ENCODE measurements at regions not wholly inside any gene's neighbourhood (a gene's known extent, or its start where the extent isn't known, plus 50 kb on each side); places are given as distances from the start of the nearest gene placed in this dataset.
A peak's percentile ranks its signal among the peaks of the same experiment; 100 is the strongest.

DNA sequence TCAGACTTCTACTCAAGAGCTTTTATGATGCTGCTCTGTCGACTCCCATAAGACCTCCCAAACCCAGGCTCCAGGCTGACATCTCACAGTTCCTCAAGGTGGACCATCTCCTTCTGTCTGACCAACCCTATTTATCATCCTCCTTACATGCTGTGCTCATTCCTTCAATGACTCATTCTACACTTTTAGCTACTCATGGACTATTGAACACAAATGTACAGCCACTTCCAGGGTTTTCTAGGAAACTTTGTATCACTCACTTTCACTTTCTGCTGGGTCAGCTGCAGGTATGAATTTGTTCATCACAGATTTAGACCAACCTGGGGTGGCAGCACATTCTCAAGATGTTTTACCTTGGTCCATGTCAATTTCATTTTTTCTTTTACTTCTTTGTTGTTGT lies 162.4 kb upstream of the FAM20A start:
- H3K4me2 ChIP-seq, result no peak overlapping the region
- no peak overlapping the region for H3K4me3 ChIP-seq (IDR thresholded peaks at IDR 0.05; ENCODE audit: insufficient read depth, low read depth, low read length)
- peaks cover 14% of the 10 kb centered on the region for H3K4me1 ChIP-seq (ENCODE audit: low read depth, poor library complexity, severe bottlenecking)
- H3K79me2 ChIP-seq (ENCODE audit: insufficient read depth, low read depth), result no peaks in the 10 kb centered on the region
- H3K27me3 ChIP-seq (ENCODE audit: insufficient read depth, low read depth), result no peaks in the 10 kb centered on the region
- no peaks in the 10 kb centered on the region for H3K36me3 ChIP-seq (ENCODE audit: insufficient read depth)
- no peak overlapping the region for H3K9ac ChIP-seq
- no peaks in the 10 kb centered on the region for H4K20me1 ChIP-seq (ENCODE audit: insufficient read depth)
- no peak overlapping the region for H2AFZ ChIP-seq (ENCODE audit: low read depth)
- H3K27ac ChIP-seq, result no peak overlapping the region
- TF ChIP-seq, protein P1, sequence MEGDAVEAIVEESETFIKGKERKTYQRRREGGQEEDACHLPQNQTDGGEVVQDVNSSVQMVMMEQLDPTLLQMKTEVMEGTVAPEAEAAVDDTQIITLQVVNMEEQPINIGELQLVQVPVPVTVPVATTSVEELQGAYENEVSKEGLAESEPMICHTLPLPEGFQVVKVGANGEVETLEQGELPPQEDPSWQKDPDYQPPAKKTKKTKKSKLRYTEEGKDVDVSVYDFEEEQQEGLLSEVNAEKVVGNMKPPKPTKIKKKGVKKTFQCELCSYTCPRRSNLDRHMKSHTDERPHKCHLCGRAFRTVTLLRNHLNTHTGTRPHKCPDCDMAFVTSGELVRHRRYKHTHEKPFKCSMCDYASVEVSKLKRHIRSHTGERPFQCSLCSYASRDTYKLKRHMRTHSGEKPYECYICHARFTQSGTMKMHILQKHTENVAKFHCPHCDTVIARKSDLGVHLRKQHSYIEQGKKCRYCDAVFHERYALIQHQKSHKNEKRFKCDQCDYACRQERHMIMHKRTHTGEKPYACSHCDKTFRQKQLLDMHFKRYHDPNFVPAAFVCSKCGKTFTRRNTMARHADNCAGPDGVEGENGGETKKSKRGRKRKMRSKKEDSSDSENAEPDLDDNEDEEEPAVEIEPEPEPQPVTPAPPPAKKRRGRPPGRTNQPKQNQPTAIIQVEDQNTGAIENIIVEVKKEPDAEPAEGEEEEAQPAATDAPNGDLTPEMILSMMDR (conservative IDR thresholded peaks at IDR 0.05; ENCODE audit: low read depth, low read length), result no peak

DNA sequence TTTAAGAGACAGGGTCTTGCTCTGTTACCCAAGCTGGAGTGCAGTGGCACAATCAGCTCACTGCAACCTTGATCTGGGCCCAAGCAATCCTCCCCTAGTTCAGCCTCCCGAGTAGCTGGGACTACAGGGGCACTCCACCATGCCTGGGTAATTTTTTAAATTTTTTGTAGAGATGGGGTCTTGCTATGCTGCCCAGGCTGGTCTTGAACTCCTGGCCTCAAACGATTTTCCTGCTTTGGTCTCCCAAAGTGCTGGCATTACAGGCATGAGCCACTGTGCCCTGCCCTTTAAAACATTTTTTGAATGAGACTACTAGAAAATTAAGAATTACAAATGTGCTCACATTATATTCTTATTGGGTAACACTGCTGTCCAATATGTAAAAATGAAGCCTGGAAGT lies 161.7 kb upstream of the FAM20A start:
- no peaks in the 10 kb centered on the region for H4K20me1 ChIP-seq (ENCODE audit: insufficient read depth)
- no peak overlapping the region for H3K4me3 ChIP-seq (IDR thresholded peaks at IDR 0.05; ENCODE audit: insufficient read depth, low read depth, low read length)
- no peak overlapping the region for H3K4me2 ChIP-seq
- no peaks in the 10 kb centered on the region for H3K79me2 ChIP-seq (ENCODE audit: insufficient read depth, low read depth)
- no peak overlapping the region for H2AFZ ChIP-seq (ENCODE audit: low read depth)
- H3K4me1 ChIP-seq (ENCODE audit: low read depth, poor library complexity, severe bottlenecking), result peaks cover 14% of the 10 kb centered on the region
- H3K27me3 ChIP-seq (ENCODE audit: insufficient read depth, low read depth), result no peaks in the 10 kb centered on the region
- TF ChIP-seq, protein P1 (conservative IDR thresholded peaks at IDR 0.05; ENCODE audit: low read depth, low read length), result no peak
- H3K27ac ChIP-seq, result no peak overlapping the region
- H3K36me3 ChIP-seq (ENCODE audit: insufficient read depth), result no peaks in the 10 kb centered on the region
- H3K9ac ChIP-seq, result no peak overlapping the region

DNA sequence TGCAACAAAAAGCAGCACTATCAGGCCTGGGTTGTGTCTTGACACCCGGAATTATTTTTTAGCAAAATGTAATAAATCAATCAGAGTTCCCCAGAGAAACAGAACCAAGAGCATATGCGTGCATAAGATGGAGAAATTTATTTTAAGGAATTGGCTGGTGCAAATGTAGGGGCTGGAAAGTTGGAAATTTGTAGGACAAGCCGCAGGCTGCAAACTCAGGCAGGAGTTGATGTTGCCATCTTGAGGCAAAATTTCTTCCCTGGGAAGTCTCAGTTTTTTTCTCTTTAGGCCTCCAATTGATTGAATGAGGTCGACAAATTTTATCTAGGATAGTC lies 158.9 kb upstream of the FAM20A start:
- H3K4me2 ChIP-seq, result peak overlapping the region; percentile 80

DNA sequence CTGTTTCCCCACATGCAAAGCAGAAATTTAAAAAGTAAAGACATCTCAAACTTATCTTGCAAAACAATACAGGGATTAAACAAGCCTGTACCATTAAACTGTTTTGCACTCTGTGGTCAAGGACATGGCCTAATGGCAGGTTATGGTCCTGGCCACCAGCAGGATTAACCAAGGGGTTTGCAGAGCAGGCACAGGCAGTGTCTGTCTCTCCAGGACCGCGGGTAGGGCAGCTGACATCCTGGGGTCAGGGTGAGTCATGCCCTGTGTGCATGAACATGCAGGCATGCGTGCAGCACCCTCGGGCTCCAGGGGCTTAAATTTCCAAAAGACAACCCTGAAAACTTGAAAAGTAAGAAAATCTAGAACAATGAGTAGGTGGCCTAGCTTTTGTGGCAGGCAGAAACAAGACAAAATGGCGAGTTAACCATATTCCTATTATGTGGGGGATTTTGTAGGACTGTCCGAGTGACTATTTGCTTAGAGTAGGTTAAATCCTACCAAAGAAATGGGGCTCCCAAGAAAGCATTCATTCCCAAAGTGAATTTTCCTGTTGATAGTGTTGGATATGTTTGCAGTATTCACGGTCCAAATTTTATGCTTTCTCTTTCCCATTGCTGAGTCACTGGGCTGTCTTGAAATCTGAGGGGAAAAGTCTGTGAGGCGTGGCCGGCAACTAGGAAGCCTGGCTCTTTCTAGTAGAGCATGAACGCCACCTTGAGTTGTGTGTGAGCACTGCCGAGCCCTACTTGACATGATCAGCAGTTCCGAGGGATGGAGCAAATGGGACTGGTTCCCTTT lies 158.4 kb upstream of the FAM20A start:
- TF ChIP-seq, protein P1 (conservative IDR thresholded peaks at IDR 0.05; ENCODE audit: low read depth, low read length), result peak; percentile 91
- H3K4me3 ChIP-seq (IDR thresholded peaks at IDR 0.05; ENCODE audit: insufficient read depth, low read depth, low read length), result no peak overlapping the region
- peak overlapping the region; percentile 81 for H2AFZ ChIP-seq (ENCODE audit: low read depth)
- H3K4me2 ChIP-seq, result peak overlapping the region; percentile 80
- no peaks in the 10 kb centered on the region for H3K79me2 ChIP-seq (ENCODE audit: insufficient read depth, low read depth)
- peaks cover 14% of the 10 kb centered on the region for H3K4me1 ChIP-seq (ENCODE audit: low read depth, poor library complexity, severe bottlenecking)
- H3K36me3 ChIP-seq (ENCODE audit: insufficient read depth), result no peaks in the 10 kb centered on the region
- H3K9ac ChIP-seq, result peak overlapping the region; percentile 95
- H3K27ac ChIP-seq, result peak overlapping the region; percentile 90
- no peaks in the 10 kb centered on the region for H3K27me3 ChIP-seq (ENCODE audit: insufficient read depth, low read depth)
- H4K20me1 ChIP-seq (ENCODE audit: insufficient read depth), result no peaks in the 10 kb centered on the region

More for the DNA sequence above, 158.9 kb upstream of the FAM20A start:
- Histone ChIP-seq H4K20me1 (ENCODE audit: insufficient read depth) (no peaks in the 10 kb centered on the region), H2AFZ (ENCODE audit: low read depth) (peak overlapping the region; percentile 81), H3K27me3 (ENCODE audit: insufficient read depth, low read depth) (no peaks in the 10 kb centered on the region), H3K4me3 (IDR thresholded peaks at IDR 0.05; ENCODE audit: insufficient read depth, low read depth, low read length) (no peak overlapping the region), H3K4me1 (ENCODE audit: low read depth, poor library complexity, severe bottlenecking) (peaks cover 14% of the 10 kb centered on the region), H3K27ac (peak overlapping the region; percentile 90; the same call in 1 of the 2 replicates), H3K9ac (peak overlapping the region; percentile 95; the same call in 1 of the 2 replicates), H3K36me3 (ENCODE audit: insufficient read depth) (no peaks in the 10 kb centered on the region), H3K79me2 (ENCODE audit: insufficient read depth, low read depth) (no peaks in the 10 kb centered on the region)
- TF ChIP-seq, protein P1 (conservative IDR thresholded peaks at IDR 0.05; ENCODE audit: low read depth, low read length), result peak; percentile 35; the same call in 1 of the 2 replicates

All from KMS-11 (cell line).